Endodermal cell (in vitro differentiated cells): ENCODE measurements at regions not wholly inside any gene's neighbourhood (a gene's known extent, or its start where the extent isn't known, plus 50 kb on each side); places are given as distances from the start of the nearest gene placed in this dataset.

Source experiments
- DNase-seq: peaks from one replicate; pipeline ENCODE4 v3.0.0-alpha.2; 2017
- H3K27ac ChIP-seq: 2 replicates; pipeline ENCODE4 v1.5.1; 2013; ENCODE audit warnings: mild to moderate bottlenecking, low read depth, low read length, moderate library complexity
- H3K27me3 ChIP-seq: 2 replicates; pipeline ENCODE4 v1.6.1; 2013; ENCODE audit warnings: mild to moderate bottlenecking, low read length, moderate library complexity; ENCODE audit not compliant: insufficient read depth, control insufficient read depth, poor library complexity, severe bottlenecking
- H3K36me3 ChIP-seq: 2 replicates; pipeline ENCODE4 v1.7.0; 2013; ENCODE audit warnings: mild to moderate bottlenecking, low read length, moderate library complexity; ENCODE audit not compliant: control insufficient read depth, insufficient read depth
- H3K4me1 ChIP-seq: one replicate; pipeline ENCODE4 v1.7.0; 2013; ENCODE audit warnings: low read length; ENCODE audit not compliant: control insufficient read depth, insufficient read depth
- H3K4me3 ChIP-seq: 2 replicates; pipeline ENCODE4 v1.5.1; 2013; ENCODE audit warnings: mild to moderate bottlenecking, low read length, moderate library complexity
- H3K9ac ChIP-seq: 2 replicates; pipeline ENCODE4 v1.6.1; 2013; ENCODE audit warnings: mild to moderate bottlenecking, low read length, moderate library complexity; ENCODE audit not compliant: poor library complexity, severe bottlenecking; ENCODE audit errors: extremely low read depth
- H3K9me3 ChIP-seq: 2 replicates; pipeline ENCODE4 v1.6.1; 2013; ENCODE audit warnings: mild to moderate bottlenecking, low read length, moderate library complexity; ENCODE audit not compliant: control insufficient read depth
- H3K27ac Mint-ChIP-seq: 2 replicates; pipeline ENCODE4 v1.8.0; 2020; ENCODE audit warnings: mixed read lengths
- H3K27me3 Mint-ChIP-seq: 2 replicates; pipeline ENCODE4 v1.8.0; 2021; ENCODE audit warnings: mild to moderate bottlenecking, mixed read lengths; ENCODE audit not compliant: insufficient read depth
- H3K36me3 Mint-ChIP-seq: 2 replicates; pipeline ENCODE4 v1.8.0; 2020; ENCODE audit warnings: low read depth, mixed read lengths
- H3K4me1 Mint-ChIP-seq: 2 replicates; pipeline ENCODE4 v1.8.0; 2020; ENCODE audit warnings: mixed read lengths
- H3K4me3 Mint-ChIP-seq: 2 replicates; pipeline ENCODE4 v1.8.0; 2020; ENCODE audit warnings: mild to moderate bottlenecking, moderate library complexity, mixed read lengths
- H3K9me3 Mint-ChIP-seq: 2 replicates; pipeline ENCODE4 v1.8.0; 2020; ENCODE audit warnings: mild to moderate bottlenecking, mixed read lengths
- CTCF ChIP-seq: fragments of 200-600 bp; sonication (generic); conservative IDR thresholded peaks from 2 replicates; pipeline ENCODE4 v1.5.0; 2021; ENCODE audit warnings: antibody characterized with exemption, mild to moderate bottlenecking
- WGBS, 2 experiments: methylation state at CpG; one replicate each; pipeline versions ENCODE4 v1.1.5 to v1.1.7; 2013; ENCODE audit warnings: missing lambda C conversion rate in 2 of 2, mixed read lengths in 1 of 2; ENCODE audit not compliant: insufficient coverage in 1 of 2, insufficient read length in 1 of 2; 5-methylcytosine and 5-hydroxymethylcytosine counted together

GRCh38 chr13:74645586-74645985 lies 511.4 kb upstream of the KLF12 start:
- Histone ChIP-seq H3K27me3 (no peaks in the 10 kb centered on the region), H3K27ac (no peak overlapping the region), H3K36me3 (no peaks in the 10 kb centered on the region), H3K4me1 (peaks cover 4% of the 10 kb centered on the region), H3K9ac (no peak overlapping the region), H3K9me3 (no peaks in the 10 kb centered on the region), H3K4me3 (no peak overlapping the region)
- TF ChIP-seq CTCF: no peak
- Mint-ChIP-seq H3K4me3 (no peak overlapping the region), H3K27ac (no peak overlapping the region), H3K4me1 (peaks cover 5% of the 10 kb centered on the region), H3K27me3 (no peaks in the 10 kb centered on the region), H3K9me3 (no peaks in the 10 kb centered on the region), H3K36me3 (no peaks in the 10 kb centered on the region)
- DNase-seq: no peak

- Mint-ChIP-seq H3K36me3 (no peaks in the 10 kb centered on the region), H3K27ac (no peak overlapping the region), H3K9me3 (no peaks in the 10 kb centered on the region), H3K4me3 (no peak overlapping the region), H3K27me3 (no peaks in the 10 kb centered on the region), H3K4me1 (peaks cover 5% of the 10 kb centered on the region)
- no peaks in the 10 kb centered on the region for H3K9me3 ChIP-seq
- no peak for DNase-seq
- no peaks in the 10 kb centered on the region for H3K27me3 ChIP-seq
- H3K9ac ChIP-seq: no peak overlapping the region
- no peak for TF ChIP-seq CTCF
- H3K4me1 ChIP-seq: peaks cover 4% of the 10 kb centered on the region
- H3K27ac ChIP-seq: no peak overlapping the region
- H3K36me3 ChIP-seq: no peaks in the 10 kb centered on the region
- WGBS, 2 experiments: 88 to 100% methylated on average over 1 of the region's 1 CpG
- H3K4me3 ChIP-seq: no peak overlapping the region
Measured at GRCh38 chr13:74644229-74644628, 510.0 kb upstream of the KLF12 start.

GRCh38 chr13:74641586-74641985 lies 507.4 kb upstream of the KLF12 start:
- H3K27me3 Mint-ChIP-seq: no peaks in the 10 kb centered on the region
- H3K36me3 Mint-ChIP-seq: no peaks in the 10 kb centered on the region
- H3K4me3 Mint-ChIP-seq: no peak overlapping the region
- no peak for TF ChIP-seq CTCF
- Histone ChIP-seq H3K9me3 (no peaks in the 10 kb centered on the region), H3K4me1 (peaks cover 4% of the 10 kb centered on the region), H3K27ac (no peak overlapping the region), H3K27me3 (no peaks in the 10 kb centered on the region), H3K9ac (no peak overlapping the region), H3K4me3 (no peak overlapping the region), H3K36me3 (no peaks in the 10 kb centered on the region)
- H3K4me1 Mint-ChIP-seq: peaks cover 3% of the 10 kb centered on the region
- no peaks in the 10 kb centered on the region for H3K9me3 Mint-ChIP-seq
- no peak overlapping the region for H3K27ac Mint-ChIP-seq
- 96 to 100% methylated on average over 1 to 4 of the region's 4 CpGs for whole genome bisulfite sequencing, 2 experiments
- DNase-seq: no peak
